A549 (cell line): ENCODE measurements at regions not wholly inside any gene's neighbourhood (a gene's known extent, or its start where the extent isn't known, plus 50 kb on each side); places are given as distances from the start of the nearest gene placed in this dataset.

ENCODE experiments used
- BHLHE40 ChIP-seq: IDR thresholded peaks from 2 replicates; pipeline ENCODE4 v1.6.1; 2012; ENCODE audit warnings: low read depth, low read length, inconsistent platforms
- CEBPB ChIP-seq, 2 experiments: fragments of >200 bp in 1 of 2; sonication (Bioruptor Twin) in 1 of 2; formaldehyde crosslinking in 1 of 2; IDR thresholded peaks; 2 replicates each; pipeline ENCODE4 v1.6.1; 2012 to 2016
- CHD2 ChIP-seq: fragments of 150-350 bp; IDR thresholded peaks from 2 replicates; pipeline ENCODE4 v1.6.1; 2014; ENCODE audit warnings: low read length; ENCODE audit not compliant: partially characterized antibody
- CTCF ChIP-seq: fragments of >200 bp; sonication (Bioruptor Twin); formaldehyde crosslinking; IDR thresholded peaks from 3 replicates; pipeline ENCODE4 v1.5.1; 2016
- EP300 ChIP-seq, 2 experiments: fragments of >200 bp; sonication (Bioruptor Twin); formaldehyde crosslinking; IDR thresholded peaks; 2 replicates in 1 of 2; 3 replicates in 1 of 2; pipeline ENCODE4 v1.6.1; 2016 to 2017
- KDM5A ChIP-seq: fragments of 200-600 bp; sonication (generic); IDR thresholded peaks from 2 replicates; pipeline ENCODE4 v1.6.1; 2016; ENCODE audit warnings: antibody characterized with exemption, mild to moderate bottlenecking
- MAZ ChIP-seq: fragments of 150-350 bp; IDR thresholded peaks from 2 replicates; pipeline ENCODE4 v1.6.1; 2014; ENCODE audit warnings: antibody characterized with exemption, low read depth, low read length, borderline replicate concordance
- RAD21 ChIP-seq, 2 experiments: fragments of >200 bp in 1 of 2; sonication (Bioruptor Twin) in 1 of 2; formaldehyde crosslinking in 1 of 2; IDR thresholded peaks in 1 of 2; conservative IDR thresholded peaks in 1 of 2; 2 replicates in 1 of 2; 3 replicates in 1 of 2; pipeline ENCODE4 v1.6.1; 2012 to 2018; ENCODE audit warnings: inconsistent platforms in 1 of 2
- REST ChIP-seq: fragments of 200-600 bp; sonication (generic); IDR thresholded peaks from 2 replicates; pipeline ENCODE4 v1.6.1; 2016; ENCODE audit warnings: antibody characterized with exemption, mild to moderate bottlenecking, moderate library complexity
- TP53 ChIP-seq: fragments of 250-450 bp; sonication (Bioruptor Pico); IDR thresholded peaks from 2 replicates; pipeline ENCODE4 v1.5.0; 2021; ENCODE audit warnings: mild to moderate bottlenecking, moderate library complexity
- ZNF302 ChIP-seq: fragments of 250-450 bp; sonication (Bioruptor Pico); IDR thresholded peaks from 2 replicates; pipeline ENCODE4 v1.9.0; 2021; ENCODE audit warnings: inconsistent platforms, mild to moderate bottlenecking, moderate library complexity

DNA sequence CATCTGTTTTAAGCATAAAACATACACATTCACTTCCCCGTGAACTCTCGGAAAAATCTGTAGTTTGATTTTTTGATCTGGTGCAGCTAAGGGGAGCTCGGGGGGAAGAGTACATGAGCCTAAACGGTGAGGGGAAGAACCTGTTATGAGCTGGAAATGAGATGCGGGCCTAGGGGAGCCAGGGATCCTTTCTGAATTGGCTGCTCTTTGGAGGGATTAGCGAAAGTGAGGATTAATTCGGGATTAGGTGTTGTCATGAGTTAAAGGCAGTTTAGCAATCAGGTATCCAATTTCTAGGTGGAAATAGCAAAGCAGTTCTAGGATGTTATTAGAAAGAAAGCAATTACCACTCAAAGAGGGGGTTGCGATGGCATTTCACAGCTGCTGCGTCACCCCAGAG is 51.1 kb upstream of the ADARB2 start:
- TF ChIP-seq CTCF (no peak), EP300 (IDR thresholded peaks at IDR 0.05) (no peak), MAZ (no peak), RAD21 (conservative IDR thresholded peaks at IDR 0.05 in 1 of 2, IDR thresholded peaks at IDR 0.05 in 1 of 2) (no peak), REST (no peak), KDM5A (no peak), CEBPB (IDR thresholded peaks at IDR 0.05) (no peak), BHLHE40 (no peak), TP53 (CRISPR knock-in tag) (no peak), CHD2 (no peak), ZNF302 (CRISPR knock-in tag) (no peak)
